Mucosa of descending colon (tissue), 3 donors: ENCODE measurements at regions not wholly inside any gene's neighbourhood (a gene's known extent, or its start where the extent isn't known, plus 50 kb on each side); places are given as distances from the start of the nearest gene placed in this dataset.

Experiments used
- ATAC-seq: fragments of 200-7000 bp; cut with Tn5 transposase; one replicate; pipeline ENCODE4 v1.9.1; 2020; ENCODE audit warnings: mild to moderate bottlenecking, moderate library complexity
- DNase-seq, 3 donors: peaks; one replicate each; pipeline ENCODE4 v3.0.0-alpha.2; 2020
- H3K36me3 ChIP-seq: fragments of 200-600 bp; one replicate; pipeline ENCODE4 v1.8.0; 2021; ENCODE audit warnings: low read depth, mild to moderate bottlenecking
- H3K4me1 ChIP-seq: fragments of 200-600 bp; one replicate; pipeline ENCODE4 v1.8.0; 2021; ENCODE audit warnings: low read depth, mild to moderate bottlenecking
- H3K4me3 ChIP-seq: fragments of 200-600 bp; one replicate; pipeline ENCODE4 v1.8.0; 2021; ENCODE audit warnings: mild to moderate bottlenecking
- H3K9me3 ChIP-seq: fragments of 200-600 bp; one replicate; pipeline ENCODE4 v1.8.0; 2021; ENCODE audit warnings: mild to moderate bottlenecking
- CTCF ChIP-seq: fragments of 200-600 bp; IDR thresholded peaks from one replicate; pipeline ENCODE4 v1.8.0; 2022; ENCODE audit warnings: antibody characterized with exemption, mild to moderate bottlenecking
- intact Hi-C, 2 donors: fragments of 100-400 bp; cut with DNase I in 1 of 2; cut with micrococcal nuclease in 1 of 2; formaldehyde crosslinking; loops; one replicate each; pipeline versions ENCODE4 v1.11.0 to v1.11.1; 2022; cut with DNase I, micrococcal nuclease
- donor health status: DM: no; HTN: no; CAD: no; lungs with moderate emphysema.
- donor health status: DM: no; HTN: no; CAD: no.
- donor health status: DM: no; HTN: yes; CAD: no.

- Histone ChIP-seq H3K36me3 (no peaks in the 10 kb centered on the region), H3K4me3 (no peak overlapping the region), H3K9me3 (no peaks in the 10 kb centered on the region), H3K4me1 (no peaks in the 10 kb centered on the region)
- intact Hi-C loops, result no loop called here
- DNase-seq (no peak), ATAC-seq (no peak)
- no peak for TF ChIP-seq CTCF
These were observed 59.3 kb downstream of the RMI2 start for GRCh38 chr16:11404603-11405002.

GRCh38 chr16:11405331-11406176, 60.3 kb downstream of the RMI2 start:
- DNase-seq, result peak in 2 of 3 donors; percentile 48 to 50
- Histone ChIP-seq H3K9me3 (no peaks in the 10 kb centered on the region), H3K36me3 (no peaks in the 10 kb centered on the region), H3K4me3 (no peak overlapping the region), H3K4me1 (no peaks in the 10 kb centered on the region)
- intact Hi-C loops, result no loop called here
- ATAC-seq, result peak; percentile 45
- no peak for TF ChIP-seq CTCF

- Histone ChIP-seq H3K9me3 (no peaks in the 10 kb centered on the region), H3K4me1 (no peaks in the 10 kb centered on the region), H3K36me3 (no peaks in the 10 kb centered on the region), H3K4me3 (no peak overlapping the region)
- intact Hi-C loops, result no loop called here
- DNase-seq (no peak), ATAC-seq (no peak)
- no peak for TF ChIP-seq CTCF
These were observed 60.9 kb downstream of the RMI2 start for GRCh38 chr16:11406177-11406560.

GRCh38 chr16:11407047-11407982, 62.1 kb downstream of the RMI2 start:
- peak; percentile 87 for ATAC-seq
- intact Hi-C loops, result loop anchor here in 1 of 2 donors (1.0 kb wide), 1 partner anchor 234 kb away; no protein-coding TSS in a partner anchor
- peak; percentile 42 for TF ChIP-seq CTCF
- Histone ChIP-seq H3K9me3 (no peaks in the 10 kb centered on the region), H3K4me3 (no peak overlapping the region), H3K4me1 (no peaks in the 10 kb centered on the region), H3K36me3 (no peaks in the 10 kb centered on the region)
- DNase-seq, result peak in 2 of 3 donors; percentile 55 to 89

- no peak for ATAC-seq
- intact Hi-C loops, result no loop called here
These were observed 63.0 kb downstream of the RMI2 start for GRCh38 chr16:11408216-11408615.

More at GRCh38 chr16:11408216-11408615, 63.0 kb downstream of the RMI2 start:
- no peak for DNase-seq
- TF ChIP-seq CTCF, result no peak
- H3K4me3 ChIP-seq, result no peak overlapping the region
- H3K4me1 ChIP-seq, result no peaks in the 10 kb centered on the region
- no peaks in the 10 kb centered on the region for H3K9me3 ChIP-seq
- no peaks in the 10 kb centered on the region for H3K36me3 ChIP-seq
